ENCODE measurements at regions not wholly inside any gene's neighbourhood (a gene's known extent, or its start where the extent isn't known, plus 50 kb on each side); places are given as distances from the start of the nearest gene placed in this dataset.
"Not testable (repeated sequence)": the region's sequence is repeated elsewhere in the genome, so short reads cannot be mapped to it uniquely, and the experiment has no call there.

DNA sequence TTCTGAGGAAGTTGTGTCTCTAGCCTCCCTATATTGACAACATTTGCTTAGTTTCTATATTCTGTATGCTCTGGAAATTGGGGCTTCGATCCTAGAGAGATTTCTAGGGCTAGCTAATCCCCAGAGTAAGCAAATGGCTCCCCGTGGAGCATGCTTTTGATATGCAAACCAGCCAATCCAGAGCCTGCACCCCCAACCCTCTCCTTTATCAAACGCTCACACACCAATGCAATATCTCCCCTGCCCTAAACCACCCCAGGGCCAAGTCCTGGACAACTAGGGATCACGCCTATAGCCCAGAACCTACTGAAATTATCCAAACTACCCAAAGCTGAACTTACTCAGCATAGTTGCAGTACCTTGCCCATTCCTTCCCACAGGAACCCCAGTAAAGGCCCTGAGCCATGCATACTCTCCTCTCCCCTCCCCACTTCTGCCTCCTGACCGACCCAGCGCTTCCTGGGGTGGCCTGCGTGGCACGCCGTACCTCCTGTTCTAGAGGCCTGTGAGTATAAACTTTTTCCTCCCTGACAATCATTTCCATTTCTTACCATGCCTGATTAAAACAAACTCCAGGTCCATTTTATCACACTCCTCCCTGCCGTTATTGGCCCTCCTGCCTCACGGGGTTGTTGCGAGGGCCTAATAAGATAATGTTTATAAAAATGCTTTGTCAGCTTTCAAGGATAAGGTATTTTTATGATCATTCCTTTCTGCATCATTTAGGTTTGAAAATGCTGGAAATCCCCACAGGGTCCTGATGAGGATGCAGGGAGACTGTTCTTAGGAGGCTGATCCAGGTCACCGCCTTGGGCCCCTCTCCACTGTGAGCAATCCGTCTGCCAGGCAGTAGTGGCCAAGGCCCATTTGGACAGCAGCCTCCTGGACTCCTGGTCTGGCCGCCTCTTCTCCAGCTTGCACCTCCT is 102.7 kb downstream of the TENT5C start:
- DNase-seq: no peak

DNA sequence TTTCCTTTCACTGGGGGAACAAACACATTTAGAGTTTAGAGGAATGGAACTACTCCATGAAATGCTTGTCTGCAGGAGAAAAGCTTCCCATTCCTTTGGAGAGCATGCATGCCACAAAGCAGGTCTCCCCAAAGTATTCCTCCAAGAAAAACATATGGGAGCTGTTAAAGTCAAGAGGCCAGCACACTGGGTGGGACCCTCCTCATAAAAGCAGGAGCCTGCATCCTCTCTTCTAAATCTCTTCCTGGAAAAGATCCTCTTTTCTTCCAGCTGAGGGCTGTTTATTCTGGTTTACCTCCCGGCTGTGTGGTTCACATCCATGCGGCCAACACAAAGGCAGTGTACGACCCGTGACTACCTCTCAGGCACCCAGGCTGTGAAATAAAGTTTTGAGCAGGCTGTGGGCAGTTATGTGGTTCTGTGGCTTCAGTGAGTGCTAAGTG is 103.4 kb downstream of the TENT5C start:
- DNase-seq: no peak

DNA sequence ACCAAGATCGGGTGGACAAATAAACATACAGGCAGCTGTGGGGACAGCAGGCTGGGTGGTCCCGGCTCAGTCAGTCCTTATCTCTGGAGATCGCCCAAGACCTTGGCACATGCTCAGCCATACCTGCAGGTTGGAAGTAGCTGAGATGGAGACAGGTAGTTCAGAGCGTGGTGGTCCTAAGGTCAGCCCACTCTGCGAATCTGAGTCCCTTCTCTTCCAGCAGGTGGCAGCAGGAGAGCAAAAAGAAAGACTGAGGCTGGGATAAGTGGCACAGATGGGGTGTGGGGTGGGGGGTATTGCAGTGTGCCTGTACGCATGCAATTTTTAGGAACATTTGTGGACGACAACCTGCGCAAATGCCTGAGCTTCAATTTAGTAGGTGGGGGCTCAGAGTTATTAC is 104.9 kb downstream of the TENT5C start:
- DNase-seq: no peak

DNA sequence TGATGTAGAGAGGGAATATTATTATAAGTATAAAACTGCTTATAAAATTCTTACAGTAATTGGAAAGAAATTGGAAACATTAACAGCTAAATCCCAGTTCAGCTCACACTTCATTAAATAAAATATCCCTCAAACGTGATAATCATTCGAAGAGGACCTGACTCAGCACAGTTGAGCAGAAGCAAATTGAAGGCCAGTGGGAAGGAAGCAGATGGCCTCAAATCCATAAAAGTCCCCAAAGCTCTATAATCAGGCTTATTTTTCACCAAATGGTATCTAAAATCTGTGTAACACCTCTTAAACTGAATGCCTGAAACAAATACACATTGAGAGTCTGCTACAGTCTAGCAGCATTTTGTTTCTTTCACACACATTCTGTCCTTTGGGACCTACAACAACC is 106.8 kb downstream of the TENT5C start:
- DNase-seq: no peak

DNA sequence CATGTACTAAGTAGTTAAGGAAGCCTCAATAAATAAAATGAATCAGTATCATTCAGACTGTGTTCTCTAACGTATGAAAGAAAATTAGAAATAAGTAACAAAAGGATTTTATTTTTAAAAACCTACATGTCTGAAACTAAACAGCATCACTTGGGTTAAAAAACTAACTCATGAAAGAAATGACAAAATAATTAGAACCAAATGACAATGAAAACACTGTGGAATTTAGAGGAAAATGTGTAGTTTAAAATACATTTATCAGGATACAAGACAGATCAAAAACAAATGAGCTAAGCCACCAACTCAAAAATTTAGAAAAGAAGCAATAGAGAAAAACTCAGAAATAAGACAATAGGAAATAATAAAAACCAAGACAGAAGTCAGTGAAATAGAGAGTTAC is 108.7 kb downstream of the TENT5C start:
- no peak for DNase-seq

DNA sequence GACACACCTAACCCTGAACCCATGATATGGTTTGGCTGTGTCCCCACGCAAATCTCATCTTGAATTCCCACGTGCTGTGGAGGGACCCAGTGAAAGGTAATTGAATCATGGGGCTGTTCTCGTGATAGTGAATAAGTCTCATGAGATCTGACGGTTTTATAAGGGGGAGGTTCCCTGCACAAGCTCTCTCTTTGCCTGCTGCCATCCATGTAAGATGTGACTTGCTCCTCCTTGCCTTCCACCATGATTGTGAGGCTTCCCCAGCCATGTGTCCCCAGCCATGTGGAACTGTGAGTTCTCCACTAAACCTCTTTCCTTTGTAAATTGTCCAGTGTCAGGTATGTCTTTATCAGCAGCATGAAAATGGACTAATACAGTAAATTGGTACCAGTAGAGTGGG is 110.2 kb downstream of the TENT5C start:
- not testable (repeated sequence) for DNase-seq

DNA sequence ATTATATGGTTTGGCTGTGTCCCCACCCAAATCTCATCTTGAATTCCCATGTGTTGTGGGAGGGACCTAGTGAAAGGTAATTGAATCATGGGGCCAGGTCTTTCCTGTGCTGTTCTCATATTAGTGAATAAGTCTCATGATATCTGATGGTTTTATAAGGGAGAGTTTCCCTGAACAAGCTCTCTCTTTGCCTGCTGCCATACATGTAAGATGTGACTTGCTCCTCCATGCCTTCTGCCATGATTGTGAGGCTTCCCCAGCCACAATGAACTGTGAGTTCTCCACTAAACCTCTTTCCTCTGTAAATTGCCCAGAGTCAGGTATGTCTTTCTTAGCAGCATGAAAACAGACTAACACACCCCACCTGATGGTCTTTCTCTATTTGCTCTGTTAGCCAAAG is 112.1 kb downstream of the TENT5C start:
- not testable (repeated sequence) for DNase-seq

DNA sequence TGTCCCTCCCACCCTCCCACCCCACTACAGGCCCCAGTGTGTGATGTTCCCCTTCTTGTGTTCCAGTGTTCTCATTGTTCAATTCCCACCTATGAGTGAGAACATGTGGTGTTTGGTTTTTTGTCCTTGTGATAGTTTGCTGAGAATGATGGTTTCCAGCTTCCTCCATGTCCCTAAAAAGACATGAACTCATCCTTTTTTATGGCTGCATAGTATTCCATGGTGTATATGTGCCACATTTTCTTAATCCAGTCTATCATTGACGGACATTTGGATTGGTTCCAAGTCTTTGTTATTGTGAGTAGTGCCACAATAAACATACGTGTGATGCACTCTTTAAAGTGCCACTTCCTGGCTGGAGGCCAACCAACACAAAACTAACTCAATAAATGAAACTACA is 112.7 kb downstream of the TENT5C start:
- DNase-seq: not testable (repeated sequence)

DNA sequence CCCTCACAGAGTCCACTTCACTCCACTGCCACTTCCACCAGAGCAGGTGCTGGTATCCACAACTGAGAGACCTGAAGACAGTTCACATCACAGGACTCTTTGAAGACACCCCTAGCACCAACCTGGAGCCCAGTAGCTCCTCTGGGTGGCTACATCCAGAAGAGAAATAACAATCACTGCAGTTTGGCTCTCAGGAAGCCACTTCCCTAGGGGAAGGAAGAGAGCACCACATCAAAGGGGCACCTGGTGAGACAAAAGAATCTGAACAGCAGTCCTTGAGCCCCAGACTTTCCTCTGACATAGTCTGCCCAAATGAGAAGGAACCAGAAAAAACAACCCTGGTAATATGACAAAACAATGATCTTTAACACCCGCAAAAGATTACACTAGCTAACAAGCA is 113.2 kb downstream of the TENT5C start:
- no peak for DNase-seq

DNA sequence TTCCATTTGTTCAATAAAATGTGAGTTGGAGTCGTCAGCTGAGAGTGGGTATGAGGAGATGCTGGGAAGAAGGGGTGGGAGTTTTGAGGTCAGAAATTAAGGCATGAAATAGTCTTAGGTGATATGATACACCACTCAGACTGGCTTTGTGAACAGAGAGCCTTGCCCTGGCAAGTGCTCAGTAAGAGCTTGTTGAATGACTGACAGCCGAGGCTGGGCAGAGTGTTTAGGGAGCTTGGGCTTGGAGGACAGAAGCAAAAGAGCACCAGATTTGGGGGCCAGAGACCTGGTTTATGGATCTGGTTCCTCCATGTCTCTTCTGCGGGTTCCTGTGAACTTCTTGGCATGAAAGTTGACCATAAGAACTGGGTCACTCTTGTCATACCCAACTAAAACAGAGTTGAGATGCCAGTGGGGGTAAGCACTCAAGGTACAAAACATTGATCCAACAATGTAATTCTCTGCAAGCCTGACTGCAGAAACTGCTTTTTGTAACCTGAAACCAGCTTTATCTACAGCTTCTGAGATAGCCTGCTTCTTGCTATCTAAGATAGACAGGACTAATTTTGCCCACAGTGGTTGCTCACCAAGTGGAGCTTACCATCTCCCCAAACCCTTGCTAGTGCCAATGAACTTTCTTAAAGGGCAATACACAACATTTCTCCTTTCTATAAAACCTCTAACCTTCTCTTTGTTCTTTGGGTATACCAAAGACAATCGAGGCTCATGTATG is 126.4 kb downstream of the TENT5C start:
- no peak for DNase-seq

DNA sequence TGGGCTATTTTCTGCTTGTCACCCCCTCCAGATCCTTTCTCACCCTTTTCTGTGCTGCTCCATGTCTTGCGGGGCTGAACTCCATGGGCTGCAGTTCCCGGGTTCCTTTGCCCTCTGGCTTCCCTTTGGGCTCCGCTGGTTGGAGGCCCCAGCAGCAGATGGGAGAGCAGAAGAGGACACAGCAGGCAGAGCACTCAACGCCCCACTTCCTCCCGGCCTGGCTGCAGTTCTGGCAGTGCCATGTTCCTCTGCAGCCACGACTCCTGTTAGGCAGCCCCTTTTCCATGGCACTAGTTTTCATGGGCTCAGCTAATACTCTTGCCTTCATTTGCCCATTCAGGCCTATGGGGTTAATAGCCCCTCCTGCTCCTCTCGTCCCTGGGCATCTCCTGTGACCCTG is 127.1 kb downstream of the TENT5C start:
- DNase-seq: no peak

DNA sequence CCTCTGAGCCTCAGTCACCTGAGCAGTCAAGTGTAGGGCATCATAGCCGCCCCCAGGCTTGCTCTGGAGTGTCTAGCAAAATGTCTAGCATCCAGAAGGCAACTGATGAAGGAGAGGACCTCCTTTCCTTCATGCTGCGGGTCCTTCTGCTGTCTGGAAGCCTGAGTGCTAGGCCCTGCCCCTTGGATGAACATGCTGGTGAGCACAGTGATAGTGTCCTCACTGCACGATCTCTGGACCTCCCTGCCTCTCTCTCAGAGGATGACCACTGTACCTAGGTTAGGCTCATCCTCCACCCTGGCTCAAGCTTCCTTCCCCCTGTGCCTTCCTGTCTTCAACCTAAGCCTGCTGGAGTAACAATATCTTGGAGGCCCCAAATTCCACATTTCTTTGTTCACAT is 128.6 kb downstream of the TENT5C start:
- DNase-seq: no peak

DNA sequence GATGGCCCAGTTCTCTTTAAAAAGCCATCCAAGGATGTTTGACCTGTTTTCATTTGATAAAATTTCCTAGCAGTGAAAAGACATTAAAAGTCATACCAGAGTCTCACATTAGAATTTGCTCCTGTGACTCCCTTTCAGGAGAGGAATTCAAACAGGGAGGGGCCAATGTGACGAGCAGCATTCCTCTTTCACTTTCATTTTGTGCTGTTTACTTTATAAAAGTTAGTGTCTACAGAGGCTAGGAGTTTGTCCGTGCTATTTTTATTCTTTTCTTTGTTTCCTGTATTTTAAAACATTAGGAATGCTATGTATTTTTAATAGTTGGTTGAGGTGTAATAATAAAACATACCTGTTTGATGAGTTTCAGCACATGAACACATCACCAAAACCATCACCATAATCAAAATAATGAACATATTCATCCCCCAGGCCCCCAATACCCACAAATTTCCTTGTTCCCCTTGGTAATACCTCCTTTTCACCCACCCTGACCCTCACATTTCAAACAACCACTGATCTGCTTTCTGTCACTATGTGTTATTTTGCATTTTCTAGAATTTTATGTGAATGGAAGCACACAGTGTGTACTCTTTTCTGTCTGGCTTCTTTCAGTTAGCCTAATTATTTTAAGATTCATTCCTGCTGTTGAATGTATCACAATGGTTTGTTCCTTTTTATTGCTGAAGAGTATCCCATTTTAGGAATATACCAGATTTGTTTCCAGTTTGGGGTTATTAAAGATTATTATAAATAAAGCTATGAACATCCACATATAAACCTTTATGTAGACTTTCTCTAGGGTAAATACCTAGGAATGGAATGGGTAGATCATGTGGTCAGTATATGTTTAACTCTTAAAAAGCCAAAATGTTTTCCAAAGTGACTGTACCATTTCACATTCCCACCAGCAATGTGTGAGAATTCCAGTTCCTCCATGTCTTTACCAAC is 129.5 kb downstream of the TENT5C start:
- no peak for DNase-seq

DNA sequence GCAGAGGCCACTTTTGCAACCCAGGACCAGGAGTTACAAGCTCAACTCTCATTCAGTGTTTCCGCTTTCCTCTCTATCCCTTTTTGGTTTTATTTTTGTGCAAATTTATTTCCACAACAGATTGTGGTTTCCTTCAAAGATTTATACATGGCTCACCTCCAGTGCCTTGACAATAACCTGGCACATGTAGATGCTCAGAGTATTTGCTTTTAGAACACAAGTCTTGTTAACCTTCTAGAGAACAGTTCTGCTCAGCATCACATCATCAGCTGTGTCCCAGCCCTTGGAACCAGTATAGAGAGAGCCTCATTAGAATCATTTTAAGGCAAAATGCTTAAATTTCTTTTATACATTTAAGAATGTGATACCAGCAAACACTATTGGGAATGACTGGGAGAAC is 133.7 kb downstream of the TENT5C start:
- no peak for DNase-seq

DNA sequence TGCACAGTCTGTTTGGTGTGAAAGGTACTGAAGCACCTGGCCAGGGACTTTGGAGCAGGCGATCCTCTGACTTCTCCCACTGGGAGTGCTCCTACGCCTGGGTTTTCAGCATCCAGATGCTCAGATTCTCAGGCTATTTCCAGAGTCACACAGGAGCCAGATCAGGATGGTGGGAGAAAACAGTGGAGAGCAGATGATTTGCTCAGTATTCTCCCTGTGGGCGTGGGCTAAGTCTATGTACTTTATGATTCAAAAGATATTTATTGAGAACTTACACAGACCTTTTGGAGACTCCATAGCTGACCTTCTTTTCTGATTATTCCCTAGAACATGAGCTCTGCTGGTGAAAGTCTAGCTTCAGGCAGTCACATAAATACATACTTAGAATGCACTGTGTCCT is 134.6 kb downstream of the TENT5C start:
- no peak for DNase-seq

DNA sequence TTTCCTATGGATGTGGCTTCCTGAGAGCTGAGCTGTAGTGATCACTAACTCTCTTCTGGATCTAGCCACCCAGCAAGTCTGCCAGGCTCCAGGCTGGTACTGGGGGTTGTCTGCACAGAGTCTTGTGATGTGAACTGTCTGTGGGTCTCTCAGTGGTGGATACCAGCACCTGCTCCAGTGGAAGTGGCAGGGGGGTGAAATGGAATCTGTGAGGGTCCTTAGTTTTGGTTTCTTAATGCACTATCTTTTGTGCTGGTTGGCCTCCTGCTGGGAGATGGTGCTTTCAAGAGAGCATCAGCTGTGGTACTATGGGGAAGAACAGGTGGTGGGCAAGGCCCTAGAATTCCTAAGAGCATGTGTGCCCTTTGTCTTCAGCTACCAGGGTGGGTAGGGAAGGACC is 140.7 kb downstream of the TENT5C start:
- not testable (repeated sequence) for DNase-seq

DNA sequence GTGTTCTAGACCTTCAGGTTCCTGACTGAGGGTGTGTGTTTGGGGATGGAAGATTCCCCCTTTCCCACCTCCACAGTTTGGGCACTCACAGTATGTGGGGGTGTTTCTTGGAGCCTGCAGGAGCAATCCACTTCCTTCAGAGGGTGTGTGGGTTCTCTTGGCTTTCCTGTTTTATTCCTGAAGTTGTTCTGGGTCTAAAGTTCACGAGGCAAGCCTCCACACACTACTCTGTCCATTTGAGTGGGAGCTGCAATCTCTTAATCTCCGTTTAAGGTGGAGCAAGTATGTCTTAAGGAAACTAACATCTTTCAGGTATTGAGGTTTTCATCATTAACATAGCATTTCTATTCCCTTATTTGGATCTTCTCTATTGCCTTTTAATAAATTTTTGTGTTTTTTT is 141.8 kb downstream of the TENT5C start:
- DNase-seq: no peak

DNA sequence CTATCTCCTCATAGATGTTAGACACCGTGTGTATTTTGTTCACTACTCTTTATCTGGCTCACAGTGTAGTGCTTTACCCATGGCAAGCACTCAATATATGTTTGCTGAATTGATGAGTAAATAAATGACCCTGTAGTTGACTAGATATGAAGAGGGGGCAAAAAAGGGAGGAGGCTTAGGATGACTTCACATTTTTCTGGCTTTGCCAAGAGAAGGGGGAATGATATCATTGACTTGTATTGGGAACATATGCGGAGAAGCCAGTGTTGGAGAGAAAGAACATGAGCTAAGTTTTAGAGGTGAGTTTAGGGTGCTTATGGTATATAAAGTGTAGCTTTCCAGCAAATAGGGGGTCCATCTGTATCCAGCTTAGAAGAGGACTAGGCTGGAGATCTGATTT is 145.5 kb downstream of the TENT5C start:
- DNase-seq: no peak

DNA sequence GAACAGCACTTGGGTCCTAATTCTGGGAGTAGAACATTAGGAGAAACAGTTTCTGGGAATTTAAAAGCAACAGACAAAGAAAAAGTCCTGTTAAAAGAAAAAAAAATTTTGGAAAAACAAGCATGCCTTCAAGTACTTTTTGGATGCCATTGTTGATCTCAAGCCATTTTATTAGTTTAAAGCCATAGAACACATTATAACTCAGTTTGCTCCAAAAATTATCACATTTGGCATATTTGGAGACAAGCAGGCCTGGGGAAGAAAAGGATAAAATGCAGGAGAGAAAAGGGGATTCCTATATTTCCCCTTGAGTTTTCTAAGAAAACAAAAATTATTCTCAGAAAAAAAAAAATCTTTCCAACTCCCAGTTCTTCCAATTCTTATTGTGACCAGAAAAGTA is 146.8 kb downstream of the TENT5C start:
- DNase-seq: no peak

DNA sequence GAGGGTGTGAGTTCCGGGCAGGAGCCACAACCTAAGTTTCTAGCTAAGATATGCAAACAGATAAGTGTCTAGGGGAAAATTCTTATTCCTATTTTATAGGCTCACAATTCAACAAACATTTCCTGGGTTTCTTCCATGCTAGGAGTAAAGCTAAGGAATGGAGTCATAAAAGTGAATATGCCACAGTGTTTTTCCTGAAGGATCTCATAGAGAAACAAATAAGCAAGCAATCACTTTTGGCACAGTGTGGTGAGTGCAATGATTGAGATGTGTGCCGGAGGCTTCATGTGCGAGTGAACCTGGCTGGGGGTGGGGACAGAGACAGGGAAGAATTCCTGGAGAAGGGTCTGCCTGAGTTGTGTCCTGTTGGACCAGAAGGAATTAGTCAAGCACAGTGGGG is 147.4 kb downstream of the TENT5C start:
- no peak for DNase-seq

DNA sequence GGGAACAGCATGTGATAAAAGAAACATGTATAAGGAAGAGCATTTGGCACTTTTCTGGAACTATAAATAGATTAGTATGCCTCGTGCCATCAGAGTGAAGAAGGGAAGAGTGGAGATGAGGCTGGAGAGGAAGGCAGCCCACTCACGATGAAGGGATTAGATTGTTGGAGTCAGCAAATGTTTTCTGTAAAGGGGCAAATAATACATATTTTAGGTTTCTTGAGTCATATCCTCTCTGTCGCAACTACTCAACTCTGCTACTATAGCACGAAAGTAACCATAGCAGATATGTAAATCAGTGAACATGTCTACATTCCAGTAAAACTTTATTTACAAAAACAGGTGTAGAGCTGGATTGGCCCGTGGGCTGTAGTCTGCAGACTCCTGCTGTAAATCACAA is 147.8 kb downstream of the TENT5C start:
- no peak for DNase-seq

DNA sequence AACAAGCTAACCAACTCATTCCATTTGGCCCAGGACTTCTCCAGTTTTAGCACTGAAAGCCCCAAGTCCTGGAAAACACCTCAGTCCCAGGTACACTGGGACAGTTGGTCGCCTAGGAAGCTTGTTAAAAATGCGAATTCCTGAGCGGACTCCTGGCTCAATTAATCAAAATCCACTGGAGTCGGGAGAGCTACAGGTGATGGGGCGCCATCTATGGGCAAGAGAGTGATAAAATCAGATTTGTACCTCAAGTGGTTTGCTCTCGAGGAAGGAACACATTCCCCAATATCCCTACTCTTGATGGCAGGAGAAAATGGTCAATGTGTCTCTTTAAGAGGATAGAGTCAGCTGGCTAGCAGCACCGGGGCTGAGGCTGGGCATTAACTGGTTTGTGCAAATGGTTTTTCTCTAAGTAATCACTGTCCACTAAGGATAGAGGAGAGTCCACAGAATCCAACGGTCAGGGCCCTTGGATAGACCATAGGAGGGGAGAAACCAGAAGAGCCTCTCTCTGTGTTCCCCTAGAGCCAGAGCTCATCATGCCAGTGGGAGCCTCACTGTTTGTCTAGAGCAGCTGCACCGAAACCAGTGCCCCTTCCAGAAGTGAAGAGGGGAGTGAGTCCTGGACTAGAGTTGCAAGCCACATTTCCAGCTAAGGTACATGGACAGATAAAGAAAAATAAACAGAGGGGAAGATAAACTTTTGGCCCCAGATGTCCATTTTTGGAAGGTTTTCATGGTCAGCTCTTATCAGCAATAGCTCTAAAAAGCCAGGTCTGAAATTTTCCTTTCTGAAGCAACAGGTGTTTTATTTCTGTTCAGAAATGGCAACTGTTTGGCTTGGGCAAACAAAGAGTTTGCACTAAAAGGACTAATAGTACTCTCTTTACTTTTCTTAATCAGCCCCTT is 148.5 kb downstream of the TENT5C start:
- peak; percentile 28 for DNase-seq

Measured in NCI-H510A (cell line).